ENCODE measurements at regions not wholly inside any gene's neighbourhood (a gene's known extent, or its start where the extent isn't known, plus 50 kb on each side); places are given as distances from the start of the nearest gene placed in this dataset.

GRCh38 chr18:30578707-30579106 is 463.8 kb downstream of the DSC3 start:
- no peaks in the 10 kb centered on the region for H3K4me1 ChIP-seq (ENCODE audit: control insufficient read depth, insufficient read depth, low read length, poor library complexity, severe bottlenecking)
- H3K4me3 ChIP-seq (ENCODE audit: low read depth, low read length), result no peak overlapping the region
- H3K27ac ChIP-seq (ENCODE audit: insufficient read depth, low read length, poor library complexity, severe bottlenecking), result no peak overlapping the region
- H3K27me3 ChIP-seq (ENCODE audit: control insufficient read depth, insufficient read depth, low read length), result no peaks in the 10 kb centered on the region
- Mint-ChIP-seq H3K9me3 (peaks cover 2 to 43% (median 6%) of the 10 kb centered on the region in 7 donors), H3K27ac (no peak overlapping the region), H3K36me3 (no peaks in the 10 kb centered on the region), H3K27me3 (no peaks in the 10 kb centered on the region), H3K4me1 (no peaks in the 10 kb centered on the region), H3K4me3 (no peak overlapping the region)
- ATAC-seq (ENCODE audit: low read depth in 2 of 2) (no peak), DNase-seq (no peak)
- no peaks in the 10 kb centered on the region for H3K36me3 ChIP-seq (ENCODE audit: control insufficient read depth, insufficient read depth, low read length)
- H3K9me3 ChIP-seq (ENCODE audit: control insufficient read depth in 2 of 2, low read length in 2 of 2), result peaks cover 0 to 2% of the 10 kb centered on the region in 2 experiments

- H3K36me3 ChIP-seq (ENCODE audit: control insufficient read depth, insufficient read depth, low read length), result no peaks in the 10 kb centered on the region
- no peaks in the 10 kb centered on the region for H3K27me3 Mint-ChIP-seq
- peaks cover 0 to 27% (median 10%) of the 10 kb centered on the region in 7 donors for H3K9me3 Mint-ChIP-seq
- H3K4me3 ChIP-seq (ENCODE audit: low read depth, low read length), result no peak overlapping the region
- ATAC-seq (ENCODE audit: low read depth in 2 of 2), result no peak
- no peak overlapping the region for H3K27ac ChIP-seq (ENCODE audit: insufficient read depth, low read length, poor library complexity, severe bottlenecking)
- H3K36me3 Mint-ChIP-seq, result no peaks in the 10 kb centered on the region
- no peak for DNase-seq
- no peaks in the 10 kb centered on the region for H3K27me3 ChIP-seq (ENCODE audit: control insufficient read depth, insufficient read depth, low read length)
- H3K27ac Mint-ChIP-seq, result no peak overlapping the region
- peaks cover 4 to 14% of the 10 kb centered on the region in 2 experiments for H3K9me3 ChIP-seq (ENCODE audit: control insufficient read depth in 2 of 2, low read length in 2 of 2)
- H3K4me1 Mint-ChIP-seq, result no peaks in the 10 kb centered on the region
- no peaks in the 10 kb centered on the region for H3K4me1 ChIP-seq (ENCODE audit: control insufficient read depth, insufficient read depth, low read length, poor library complexity, severe bottlenecking)
- H3K4me3 Mint-ChIP-seq, result no peak overlapping the region
Measured at GRCh38 chr18:30572214-30572613, 470.3 kb downstream of the DSC3 start.

GRCh38 chr18:30568333-30568732 is 474.2 kb downstream of the DSC3 start:
- Histone ChIP-seq H3K9me3 (ENCODE audit: control insufficient read depth in 2 of 2, low read length in 2 of 2) (peaks cover 4 to 14% of the 10 kb centered on the region in 2 experiments), H3K4me3 (ENCODE audit: low read depth, low read length) (no peak overlapping the region), H3K36me3 (ENCODE audit: control insufficient read depth, insufficient read depth, low read length) (no peaks in the 10 kb centered on the region), H3K27me3 (ENCODE audit: control insufficient read depth, insufficient read depth, low read length) (no peaks in the 10 kb centered on the region), H3K4me1 (ENCODE audit: control insufficient read depth, insufficient read depth, low read length, poor library complexity, severe bottlenecking) (no peaks in the 10 kb centered on the region), H3K27ac (ENCODE audit: insufficient read depth, low read length, poor library complexity, severe bottlenecking) (no peak overlapping the region)
- Mint-ChIP-seq H3K4me1 (no peaks in the 10 kb centered on the region), H3K27me3 (no peaks in the 10 kb centered on the region), H3K4me3 (no peak overlapping the region), H3K36me3 (no peaks in the 10 kb centered on the region), H3K27ac (no peak overlapping the region), H3K9me3 (peaks cover 0 to 36% (median 6%) of the 10 kb centered on the region in 7 donors)
- no peak for ATAC-seq (ENCODE audit: low read depth in 2 of 2)
- no peak for DNase-seq

- Histone ChIP-seq H3K4me1 (ENCODE audit: control insufficient read depth, insufficient read depth, low read length, poor library complexity, severe bottlenecking) (no peaks in the 10 kb centered on the region), H3K27me3 (ENCODE audit: control insufficient read depth, insufficient read depth, low read length) (no peaks in the 10 kb centered on the region), H3K4me3 (ENCODE audit: low read depth, low read length) (no peak overlapping the region), H3K36me3 (ENCODE audit: control insufficient read depth, insufficient read depth, low read length) (no peaks in the 10 kb centered on the region), H3K27ac (ENCODE audit: insufficient read depth, low read length, poor library complexity, severe bottlenecking) (no peak overlapping the region), H3K9me3 (ENCODE audit: control insufficient read depth in 2 of 2, low read length in 2 of 2) (peaks cover under 1 to 14% of the 10 kb centered on the region in 2 experiments)
- Mint-ChIP-seq H3K4me1 (no peaks in the 10 kb centered on the region), H3K27me3 (no peaks in the 10 kb centered on the region), H3K4me3 (no peak overlapping the region), H3K36me3 (no peaks in the 10 kb centered on the region), H3K27ac (no peak overlapping the region), H3K9me3 (peaks cover 0 to 29% (median 7%) of the 10 kb centered on the region in 7 donors)
- ATAC-seq (ENCODE audit: low read depth in 2 of 2) (no peak), DNase-seq (no peak)
Measured at GRCh38 chr18:30566877-30567276, 475.7 kb downstream of the DSC3 start.

- no peak overlapping the region for H3K27ac Mint-ChIP-seq
- ATAC-seq (ENCODE audit: low read depth in 2 of 2), result no peak
- Histone ChIP-seq H3K4me3 (ENCODE audit: low read depth, low read length) (no peak overlapping the region), H3K27ac (ENCODE audit: insufficient read depth, low read length, poor library complexity, severe bottlenecking) (no peak overlapping the region), H3K36me3 (ENCODE audit: control insufficient read depth, insufficient read depth, low read length) (no peaks in the 10 kb centered on the region), H3K27me3 (ENCODE audit: control insufficient read depth, insufficient read depth, low read length) (no peaks in the 10 kb centered on the region), H3K9me3 (ENCODE audit: control insufficient read depth in 2 of 2, low read length in 2 of 2) (no peaks in the 10 kb centered on the region), H3K4me1 (ENCODE audit: control insufficient read depth, insufficient read depth, low read length, poor library complexity, severe bottlenecking) (no peaks in the 10 kb centered on the region)
- H3K4me3 Mint-ChIP-seq, result no peak overlapping the region
- no peaks in the 10 kb centered on the region for H3K36me3 Mint-ChIP-seq
- H3K27me3 Mint-ChIP-seq, result no peaks in the 10 kb centered on the region
- peaks cover 0 to 39% (median 6%) of the 10 kb centered on the region in 7 donors for H3K9me3 Mint-ChIP-seq
- no peak for DNase-seq
- no peaks in the 10 kb centered on the region for H3K4me1 Mint-ChIP-seq
Measured at GRCh38 chr18:30562231-30562630, 480.3 kb downstream of the DSC3 start.

GRCh38 chr18:30556112-30556511 is 486.4 kb downstream of the DSC3 start:
- no peak overlapping the region for H3K27ac ChIP-seq (ENCODE audit: insufficient read depth, low read length, poor library complexity, severe bottlenecking)
- no peak for DNase-seq
- H3K36me3 ChIP-seq (ENCODE audit: control insufficient read depth, insufficient read depth, low read length), result no peaks in the 10 kb centered on the region

GRCh38 chr18:30545393-30545792 is 497.1 kb downstream of the DSC3 start:
- Histone ChIP-seq H3K4me3 (ENCODE audit: low read depth, low read length) (no peak overlapping the region), H3K36me3 (ENCODE audit: control insufficient read depth, insufficient read depth, low read length) (no peaks in the 10 kb centered on the region), H3K4me1 (ENCODE audit: control insufficient read depth, insufficient read depth, low read length, poor library complexity, severe bottlenecking) (no peaks in the 10 kb centered on the region), H3K27ac (ENCODE audit: insufficient read depth, low read length, poor library complexity, severe bottlenecking) (no peak overlapping the region), H3K9me3 (ENCODE audit: control insufficient read depth in 2 of 2, low read length in 2 of 2) (peaks cover 0 to 4% of the 10 kb centered on the region in 2 experiments), H3K27me3 (ENCODE audit: control insufficient read depth, insufficient read depth, low read length) (no peaks in the 10 kb centered on the region)
- peaks cover 3 to 36% (median 14%) of the 10 kb centered on the region in 7 donors for H3K9me3 Mint-ChIP-seq
- DNase-seq (no peak), ATAC-seq (ENCODE audit: low read depth in 2 of 2) (no peak)
- H3K36me3 Mint-ChIP-seq, result no peaks in the 10 kb centered on the region
- no peak overlapping the region for H3K4me3 Mint-ChIP-seq
- no peaks in the 10 kb centered on the region for H3K4me1 Mint-ChIP-seq
- H3K27me3 Mint-ChIP-seq, result no peaks in the 10 kb centered on the region
- H3K27ac Mint-ChIP-seq, result no peak overlapping the region

More at GRCh38 chr18:30556112-30556511, 486.4 kb downstream of the DSC3 start:
- H3K4me1 Mint-ChIP-seq, result no peaks in the 10 kb centered on the region
- Histone ChIP-seq H3K9me3 (ENCODE audit: control insufficient read depth in 2 of 2, low read length in 2 of 2) (no peaks in the 10 kb centered on the region), H3K4me3 (ENCODE audit: low read depth, low read length) (no peak overlapping the region), H3K27me3 (ENCODE audit: control insufficient read depth, insufficient read depth, low read length) (no peaks in the 10 kb centered on the region), H3K4me1 (ENCODE audit: control insufficient read depth, insufficient read depth, low read length, poor library complexity, severe bottlenecking) (no peaks in the 10 kb centered on the region)
- H3K27me3 Mint-ChIP-seq, result no peaks in the 10 kb centered on the region
- H3K27ac Mint-ChIP-seq, result no peak overlapping the region
- ATAC-seq (ENCODE audit: low read depth in 2 of 2), result no peak
- no peaks in the 10 kb centered on the region for H3K36me3 Mint-ChIP-seq
- H3K9me3 Mint-ChIP-seq, result peaks cover 3 to 32% (median 7%) of the 10 kb centered on the region in 7 donors
- no peak overlapping the region for H3K4me3 Mint-ChIP-seq

- no peak overlapping the region for H3K27ac Mint-ChIP-seq
- Histone ChIP-seq H3K27me3 (ENCODE audit: control insufficient read depth, insufficient read depth, low read length) (no peaks in the 10 kb centered on the region), H3K27ac (ENCODE audit: insufficient read depth, low read length, poor library complexity, severe bottlenecking) (no peak overlapping the region), H3K9me3 (ENCODE audit: control insufficient read depth in 2 of 2, low read length in 2 of 2) (peaks cover 0 to 4% of the 10 kb centered on the region in 2 experiments), H3K4me1 (ENCODE audit: control insufficient read depth, insufficient read depth, low read length, poor library complexity, severe bottlenecking) (no peaks in the 10 kb centered on the region), H3K4me3 (ENCODE audit: low read depth, low read length) (no peak overlapping the region), H3K36me3 (ENCODE audit: control insufficient read depth, insufficient read depth, low read length) (no peaks in the 10 kb centered on the region)
- ATAC-seq (ENCODE audit: low read depth in 2 of 2) (no peak), DNase-seq (no peak)
- H3K9me3 Mint-ChIP-seq, result peaks cover 3 to 36% (median 14%) of the 10 kb centered on the region in 7 donors
- no peaks in the 10 kb centered on the region for H3K27me3 Mint-ChIP-seq
- no peak overlapping the region for H3K4me3 Mint-ChIP-seq
- H3K36me3 Mint-ChIP-seq, result no peaks in the 10 kb centered on the region
- H3K4me1 Mint-ChIP-seq, result no peaks in the 10 kb centered on the region
Measured at GRCh38 chr18:30544141-30544540, 498.4 kb downstream of the DSC3 start.

Measured in CD4-positive, CD25-positive, alpha-beta regulatory T cell (primary cell).